Upper lobe of right lung (tissue), 1 donor: ENCODE measurements at regions not wholly inside any gene's neighbourhood (a gene's known extent, or its start where the extent isn't known, plus 50 kb on each side); places are given as distances from the start of the nearest gene placed in this dataset.
"Not testable (repeated sequence)": the region's sequence is repeated elsewhere in the genome, so short reads cannot be mapped to it uniquely, and the experiment has no call there.

ENCODE experiments used
- ATAC-seq: fragments of 200-7000 bp; cut with Tn5 transposase; one replicate; pipeline ENCODE4 v1.9.1; 2020; ENCODE audit warnings: mild to moderate bottlenecking, moderate library complexity
- DNase-seq: peaks from one replicate; pipeline ENCODE4 v3.0.0-alpha.2; 2020
- H3K27ac ChIP-seq: fragments of 200-600 bp; one replicate; pipeline ENCODE4 v1.8.0; 2022
- H3K27me3 ChIP-seq: fragments of 200-600 bp; one replicate; pipeline ENCODE4 v1.8.0; 2022; ENCODE audit warnings: mild to moderate bottlenecking
- H3K36me3 ChIP-seq: fragments of 200-600 bp; one replicate; pipeline ENCODE4 v1.8.0; 2022
- H3K4me1 ChIP-seq: fragments of 200-600 bp; one replicate; pipeline ENCODE4 v1.8.0; 2022
- H3K4me3 ChIP-seq: fragments of 200-600 bp; one replicate; pipeline ENCODE4 v1.8.0; 2022; ENCODE audit warnings: mild to moderate bottlenecking
- H3K9me3 ChIP-seq: fragments of 200-600 bp; one replicate; pipeline ENCODE4 v1.8.0; 2022
- CTCF ChIP-seq: fragments of 200-600 bp; IDR thresholded peaks from one replicate; pipeline ENCODE4 v1.8.0; 2022; ENCODE audit warnings: antibody characterized with exemption
- intact Hi-C: fragments of 100-400 bp; cut with DNase I; formaldehyde crosslinking; loops from one replicate; pipeline ENCODE4 v1.11.0; 2022
- donor health status: DM: no; HTN: yes; CAD: no; lungs with severe emphysema.

- Histone ChIP-seq H3K9me3 (no peaks in the 10 kb centered on the region), H3K4me3 (no peak overlapping the region), H3K4me1 (no peaks in the 10 kb centered on the region), H3K27ac (no peak overlapping the region), H3K36me3 (no peaks in the 10 kb centered on the region), H3K27me3 (no peaks in the 10 kb centered on the region)
- no peak for TF ChIP-seq CTCF
- no peak for ATAC-seq
- intact Hi-C loops: no loop called here
- DNase-seq: no peak
Observed at GRCh38 chr11:37861671-37862070, 1263.6 kb upstream of the RAG2 start.

- H3K36me3 ChIP-seq, H3K4me1 ChIP-seq, H3K4me3 ChIP-seq, ATAC-seq, DNase-seq, H3K9me3 ChIP-seq, H3K27ac ChIP-seq, H3K27me3 ChIP-seq, intact Hi-C loops: not testable (repeated sequence)
Observed at GRCh38 chr11:37858806-37859537, 1260.9 kb upstream of the RAG2 start.

GRCh38 chr11:37858398-37858797, 1260.4 kb upstream of the RAG2 start:
- no peaks in the 10 kb centered on the region for H3K27me3 ChIP-seq
- ATAC-seq (no peak), DNase-seq (no peak)
- H3K27ac ChIP-seq: no peak overlapping the region
- no peaks in the 10 kb centered on the region for H3K36me3 ChIP-seq
- H3K9me3 ChIP-seq: no peaks in the 10 kb centered on the region
- H3K4me3 ChIP-seq: no peak overlapping the region
- intact Hi-C loops: no loop called here
- H3K4me1 ChIP-seq: no peaks in the 10 kb centered on the region
- no peak for TF ChIP-seq CTCF

GRCh38 chr11:37857726-37858125, 1259.7 kb upstream of the RAG2 start:
- intact Hi-C loops: no loop called here
- H3K27ac ChIP-seq: no peak overlapping the region
- DNase-seq (no peak), ATAC-seq (no peak)
- H3K4me3 ChIP-seq: no peak overlapping the region
- H3K4me1 ChIP-seq: no peaks in the 10 kb centered on the region
- H3K27me3 ChIP-seq: no peaks in the 10 kb centered on the region
- H3K36me3 ChIP-seq: no peaks in the 10 kb centered on the region
- TF ChIP-seq CTCF: no peak
- H3K9me3 ChIP-seq: no peaks in the 10 kb centered on the region

- no peaks in the 10 kb centered on the region for H3K4me1 ChIP-seq
- H3K27ac ChIP-seq: no peak overlapping the region
- H3K4me3 ChIP-seq: no peak overlapping the region
- no peaks in the 10 kb centered on the region for H3K36me3 ChIP-seq
- intact Hi-C loops: no loop called here
- ATAC-seq: no peak
- DNase-seq: no peak
- H3K9me3 ChIP-seq: no peaks in the 10 kb centered on the region
- H3K27me3 ChIP-seq: no peaks in the 10 kb centered on the region
- TF ChIP-seq CTCF: no peak
Observed at GRCh38 chr11:37849706-37850105, 1251.7 kb upstream of the RAG2 start.

GRCh38 chr11:37843603-37844002, 1245.6 kb upstream of the RAG2 start:
- Histone ChIP-seq H3K36me3 (no peaks in the 10 kb centered on the region), H3K9me3 (no peaks in the 10 kb centered on the region), H3K27ac (no peak overlapping the region), H3K4me1 (no peaks in the 10 kb centered on the region), H3K27me3 (no peaks in the 10 kb centered on the region), H3K4me3 (no peak overlapping the region)
- intact Hi-C loops: no loop called here
- no peak for TF ChIP-seq CTCF
- DNase-seq (no peak), ATAC-seq (no peak)
